DND-41 (cell line): ENCODE measurements at regions not wholly inside any gene's neighbourhood (a gene's known extent, or its start where the extent isn't known, plus 50 kb on each side); places are given as distances from the start of the nearest gene placed in this dataset.
"Not testable (repeated sequence)": the region's sequence is repeated elsewhere in the genome, so short reads cannot be mapped to it uniquely, and the experiment has no call there.

Experiments used
- ATAC-seq: fragments of 200-7000 bp; cut with Tn5 transposase; 3 replicates; pipeline ENCODE4 v1.9.1; 2021; ENCODE audit warnings: low read depth; ENCODE audit not compliant: insufficient read depth
- DNase-seq: peaks from one replicate; pipeline ENCODE4 v3.0.0-alpha.2; 2020
- H2AFZ ChIP-seq: 2 replicates; pipeline ENCODE4 v1.6.0; 2012; ENCODE audit warnings: low read depth, low read length
- H3K27ac ChIP-seq: 2 replicates; pipeline ENCODE4 v1.5.1; 2012; ENCODE audit warnings: low read length, inconsistent platforms
- H3K27me3 ChIP-seq: fragments of 200-600 bp; sonication (generic); 2 replicates; pipeline ENCODE4 v1.6.0; 2012; ENCODE audit warnings: low read length, mild to moderate bottlenecking, inconsistent platforms; ENCODE audit not compliant: insufficient read depth, poor library complexity
- H3K36me3 ChIP-seq: 2 replicates; pipeline ENCODE4 v1.5.1; 2012; ENCODE audit warnings: low read length, inconsistent platforms; ENCODE audit not compliant: insufficient read depth
- H3K4me1 ChIP-seq: 2 replicates; pipeline ENCODE4 v1.5.1; 2012; ENCODE audit warnings: mild to moderate bottlenecking, low read length; ENCODE audit not compliant: insufficient read depth
- H3K4me2 ChIP-seq: 2 replicates; pipeline ENCODE4 v1.6.0; 2012; ENCODE audit warnings: mild to moderate bottlenecking, moderate library complexity, low read length, inconsistent platforms; ENCODE audit not compliant: insufficient read depth
- H3K4me3 ChIP-seq, 2 experiments: fragments of 200-600 bp in 1 of 2; shearing (Covaris generic) in 1 of 2; 2 replicates each; pipeline ENCODE4 v1.5.1; 2012 to 2016; ENCODE audit warnings: inconsistent platforms in 2 of 2, low read length in 2 of 2, mild to moderate bottlenecking in 2 of 2, low read depth in 1 of 2, moderate library complexity in 1 of 2
- H3K79me2 ChIP-seq: 2 replicates; pipeline ENCODE4 v1.6.0; 2012; ENCODE audit warnings: low read length, inconsistent platforms; ENCODE audit not compliant: insufficient read depth
- H3K9ac ChIP-seq: 2 replicates; pipeline ENCODE4 v1.6.0; 2012; ENCODE audit warnings: low read depth, mild to moderate bottlenecking, inconsistent platforms, low read length, moderate library complexity
- H3K9me3 ChIP-seq: 2 replicates; pipeline ENCODE4 v1.5.1; 2012; ENCODE audit warnings: low read length, moderate library complexity, mild to moderate bottlenecking, inconsistent platforms; ENCODE audit not compliant: insufficient read depth, severe bottlenecking
- H4K20me1 ChIP-seq: 2 replicates; pipeline ENCODE4 v1.6.0; 2012; ENCODE audit warnings: low read length; ENCODE audit not compliant: insufficient read depth
- CTCF ChIP-seq: IDR thresholded peaks from 2 replicates; pipeline ENCODE4 v1.5.1; 2012; ENCODE audit warnings: borderline replicate concordance, low read length, moderate library complexity, mild to moderate bottlenecking; ENCODE audit not compliant: poor library complexity, severe bottlenecking; ENCODE audit errors: extremely low read depth
- EZH2 ChIP-seq: IDR thresholded peaks from 3 replicates; pipeline ENCODE4 v1.6.1; 2012; ENCODE audit warnings: borderline replicate concordance, low read depth, mild to moderate bottlenecking, moderate library complexity, low read length, inconsistent platforms; ENCODE audit not compliant: severe bottlenecking

- DNase-seq, result no peak
- no peaks in the 10 kb centered on the region for H4K20me1 ChIP-seq
- no peak overlapping the region for H2AFZ ChIP-seq
- no peaks in the 10 kb centered on the region for H3K79me2 ChIP-seq
- H3K9me3 ChIP-seq, result no peaks in the 10 kb centered on the region
- H3K9ac ChIP-seq, result no peak overlapping the region
- no peak overlapping the region for H3K27ac ChIP-seq
- H3K4me1 ChIP-seq, result no peaks in the 10 kb centered on the region
- TF ChIP-seq EZH2 (no peak), CTCF (no peak)
- H3K4me2 ChIP-seq, result no peak overlapping the region
- no peaks in the 10 kb centered on the region for H3K36me3 ChIP-seq
- no peak overlapping the region for H3K4me3 ChIP-seq
- no peaks in the 10 kb centered on the region for H3K27me3 ChIP-seq
- ATAC-seq, result no peak
These were observed 482.2 kb upstream of the SOX9 start for GRCh38 chr17:71638668-71639067.

GRCh38 chr17:71639865-71640264 lies 481.0 kb upstream of the SOX9 start:
- Histone ChIP-seq H3K27ac (no peak overlapping the region), H3K4me2 (no peak overlapping the region), H3K9me3 (no peaks in the 10 kb centered on the region), H3K9ac (no peak overlapping the region), H4K20me1 (no peaks in the 10 kb centered on the region), H3K4me3 (no peak overlapping the region), H3K27me3 (no peaks in the 10 kb centered on the region), H2AFZ (no peak overlapping the region), H3K36me3 (no peaks in the 10 kb centered on the region), H3K79me2 (no peaks in the 10 kb centered on the region), H3K4me1 (no peaks in the 10 kb centered on the region)
- ATAC-seq (no peak), DNase-seq (no peak)
- TF ChIP-seq EZH2 (no peak), CTCF (no peak)

- not testable (repeated sequence) for H3K27me3 ChIP-seq, H2AFZ ChIP-seq, H3K36me3 ChIP-seq, H3K4me2 ChIP-seq, H3K9me3 ChIP-seq, H3K4me1 ChIP-seq, H3K79me2 ChIP-seq, H3K4me3 ChIP-seq, ATAC-seq, H4K20me1 ChIP-seq, DNase-seq, H3K9ac ChIP-seq, H3K27ac ChIP-seq
These were observed 473.9 kb upstream of the SOX9 start for GRCh38 chr17:71646890-71647289.

- not testable (repeated sequence) for H3K36me3 ChIP-seq, H3K9ac ChIP-seq, H3K9me3 ChIP-seq, H3K79me2 ChIP-seq, ATAC-seq, H3K4me3 ChIP-seq, H2AFZ ChIP-seq, H3K4me1 ChIP-seq, H3K4me2 ChIP-seq, H3K27me3 ChIP-seq, H3K27ac ChIP-seq, H4K20me1 ChIP-seq, DNase-seq
These were observed 472.5 kb upstream of the SOX9 start for GRCh38 chr17:71648342-71648741.
